ENCODE measurements at regions not wholly inside any gene's neighbourhood (a gene's known extent, or its start where the extent isn't known, plus 50 kb on each side); places are given as distances from the start of the nearest gene placed in this dataset.

DNA sequence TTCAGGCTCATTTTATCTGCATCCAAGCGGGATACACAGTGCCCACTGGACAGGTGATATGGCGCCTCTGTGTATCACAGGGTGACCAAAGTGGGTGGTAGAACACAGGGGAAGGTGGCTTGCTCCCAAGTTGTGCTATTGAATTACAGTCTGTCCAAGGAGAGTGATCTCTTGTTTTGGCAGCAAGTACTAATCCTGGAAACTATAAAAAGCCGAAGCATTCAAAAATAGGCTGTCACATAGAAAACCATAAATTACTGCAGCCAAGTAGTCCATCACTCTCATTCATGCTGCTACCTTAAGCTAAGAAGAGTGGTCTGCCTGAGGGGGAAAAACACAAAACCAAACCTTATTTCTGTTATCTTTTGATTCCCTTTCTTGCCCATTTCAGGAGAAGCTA lies 237.1 kb upstream of the POU3F3 start:
- no peak for DNase-seq (ENCODE audit: low read depth)

DNA sequence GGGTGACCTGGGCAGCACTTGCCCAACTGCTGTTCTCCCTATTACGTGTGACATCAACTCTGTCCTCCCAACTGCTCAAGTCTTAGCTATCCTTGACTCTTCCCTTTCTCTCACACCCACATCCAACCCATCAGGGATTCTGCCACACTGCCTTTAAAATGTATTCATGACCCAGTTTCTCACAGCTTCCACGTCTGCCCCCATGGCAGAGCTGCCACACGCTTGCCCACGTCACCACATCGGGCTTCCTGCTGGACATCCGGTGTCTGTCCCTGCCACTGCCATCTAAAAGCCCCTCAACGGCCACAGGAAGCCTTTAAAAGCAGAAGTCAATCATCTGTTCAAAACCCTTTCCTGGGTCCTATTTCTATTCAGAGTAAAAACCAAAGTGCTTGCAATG lies 233.1 kb upstream of the POU3F3 start:
- no peak for DNase-seq (ENCODE audit: low read depth)

DNA sequence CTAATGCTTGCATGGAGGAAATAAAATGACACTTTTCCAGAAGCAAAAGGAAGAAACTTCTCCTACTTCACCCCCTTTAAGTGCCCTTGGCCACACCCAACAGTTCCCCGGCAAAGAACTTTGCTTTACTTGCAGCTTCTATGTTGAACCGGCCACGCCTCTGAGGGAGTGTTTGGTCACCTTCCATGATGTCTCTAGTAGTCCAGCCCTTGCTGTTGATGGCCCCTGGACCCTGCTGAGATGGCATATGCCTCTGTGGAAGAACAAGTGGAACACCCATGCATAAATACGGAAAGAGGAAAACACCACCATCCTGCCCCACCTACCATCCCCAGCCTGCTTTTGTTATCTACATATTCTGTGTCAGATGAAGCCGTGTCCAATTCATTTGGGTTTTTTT lies 218.3 kb upstream of the POU3F3 start:
- no peak for DNase-seq (ENCODE audit: low read depth)

DNA sequence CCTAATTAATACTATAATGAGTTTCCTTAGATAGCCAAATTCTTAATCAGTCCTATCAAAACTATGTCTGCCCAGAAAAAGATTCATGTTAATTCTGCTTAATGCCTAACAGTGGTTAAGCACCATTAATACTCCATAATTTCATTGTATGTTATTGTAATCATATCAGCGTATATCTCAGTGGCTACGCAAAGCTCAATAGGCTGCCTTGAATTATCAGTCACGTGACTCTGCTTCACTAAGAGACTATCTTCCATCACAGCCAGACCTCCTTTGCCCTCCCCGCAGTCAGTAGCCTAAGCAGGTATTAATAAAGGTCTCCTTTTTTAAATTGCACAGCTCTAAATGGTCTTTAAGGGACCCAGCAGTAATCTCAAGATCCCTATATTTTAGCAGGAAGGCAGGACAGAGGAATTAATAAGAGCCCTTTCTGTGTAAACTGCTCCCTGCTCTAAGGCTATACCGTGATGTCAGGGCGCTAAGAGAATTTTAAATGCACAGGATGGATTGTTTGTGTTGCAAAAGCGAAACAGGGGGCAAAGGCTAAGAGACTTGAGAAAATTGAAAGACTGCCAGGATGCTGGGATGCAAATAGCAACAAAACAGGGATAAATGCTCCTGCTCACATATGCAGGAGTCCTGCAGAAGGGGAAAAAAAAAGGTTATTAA lies 215.6 kb upstream of the POU3F3 start:
- DNase-seq (ENCODE audit: low read depth), result peak; percentile 33

DNA sequence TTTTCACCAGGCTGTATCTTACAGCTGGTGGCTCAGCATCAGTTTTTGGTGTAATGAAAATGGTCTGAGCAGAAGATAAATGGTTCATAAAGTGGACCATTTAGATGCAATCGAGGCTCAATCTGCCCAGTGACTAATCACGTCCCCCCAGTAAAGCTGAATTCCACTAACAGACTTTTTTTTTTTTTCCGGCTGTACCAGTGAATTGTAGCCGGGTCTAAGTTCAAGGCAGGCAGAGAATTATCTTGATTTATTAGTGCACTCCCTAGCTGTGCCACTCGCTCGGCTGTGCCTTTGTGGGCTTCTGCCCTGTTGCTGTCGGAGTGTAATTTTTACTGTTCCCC lies 215.1 kb upstream of the POU3F3 start:
- no peak for DNase-seq (ENCODE audit: low read depth)

DNA sequence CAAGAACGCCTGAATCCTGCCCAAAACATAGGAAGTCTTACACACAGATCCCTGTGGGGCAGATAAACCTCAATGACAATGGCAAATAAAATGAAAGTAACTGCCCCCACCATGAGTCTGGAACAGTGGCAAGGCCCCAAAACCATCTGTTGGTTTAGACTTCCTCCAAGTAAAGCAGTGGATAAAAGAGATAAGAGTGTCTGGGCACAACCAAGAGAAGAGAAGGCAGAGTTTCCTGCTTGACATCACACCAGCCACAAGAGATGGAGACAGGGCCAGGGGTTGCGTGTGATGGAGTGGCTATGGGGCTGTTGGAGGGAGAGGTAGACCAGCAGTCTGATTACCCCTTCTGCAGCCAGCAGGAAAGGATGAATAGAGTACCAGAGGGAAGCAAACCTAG lies 212.1 kb upstream of the POU3F3 start:
- no peak for DNase-seq (ENCODE audit: low read depth)

DNA sequence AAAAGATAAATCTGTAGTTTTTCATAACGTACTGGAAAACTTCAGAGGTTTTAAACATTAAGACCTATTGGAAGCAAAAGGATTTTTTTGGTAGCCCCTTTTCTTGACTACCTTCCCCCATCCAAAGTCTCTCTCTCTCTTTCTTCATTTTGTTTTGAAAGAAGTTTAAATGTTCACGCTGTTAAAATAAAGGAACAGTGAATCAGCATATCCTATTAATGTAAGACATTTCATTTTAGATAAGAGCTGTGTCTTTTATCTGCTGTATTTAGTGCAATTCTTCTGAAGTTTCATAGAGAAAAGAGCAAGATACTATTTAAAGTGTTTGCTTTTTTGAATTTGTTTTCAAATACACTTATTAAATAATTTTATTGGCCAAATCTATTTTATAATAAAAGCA lies 205.5 kb upstream of the POU3F3 start:
- DNase-seq (ENCODE audit: low read depth), result no peak

DNA sequence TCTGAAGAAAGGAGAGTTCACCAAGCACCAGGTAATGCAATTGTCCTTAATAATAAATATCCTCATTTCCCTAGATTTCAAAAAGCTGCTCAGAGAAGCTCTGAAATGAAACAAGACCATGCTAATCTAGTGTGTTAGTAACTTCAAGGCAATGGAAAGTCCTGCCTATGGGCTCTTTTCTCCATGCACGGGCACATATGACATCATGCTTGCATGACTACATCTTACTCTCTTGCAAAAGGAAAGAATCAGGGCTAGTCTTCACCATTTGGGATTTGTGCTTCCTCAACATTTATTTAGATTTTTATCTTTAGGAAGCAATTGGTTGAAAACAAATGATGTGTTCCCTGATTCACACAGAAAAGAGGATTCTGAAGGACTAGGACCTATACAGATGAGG lies 204.0 kb upstream of the POU3F3 start:
- DNase-seq (ENCODE audit: low read depth), result no peak

DNA sequence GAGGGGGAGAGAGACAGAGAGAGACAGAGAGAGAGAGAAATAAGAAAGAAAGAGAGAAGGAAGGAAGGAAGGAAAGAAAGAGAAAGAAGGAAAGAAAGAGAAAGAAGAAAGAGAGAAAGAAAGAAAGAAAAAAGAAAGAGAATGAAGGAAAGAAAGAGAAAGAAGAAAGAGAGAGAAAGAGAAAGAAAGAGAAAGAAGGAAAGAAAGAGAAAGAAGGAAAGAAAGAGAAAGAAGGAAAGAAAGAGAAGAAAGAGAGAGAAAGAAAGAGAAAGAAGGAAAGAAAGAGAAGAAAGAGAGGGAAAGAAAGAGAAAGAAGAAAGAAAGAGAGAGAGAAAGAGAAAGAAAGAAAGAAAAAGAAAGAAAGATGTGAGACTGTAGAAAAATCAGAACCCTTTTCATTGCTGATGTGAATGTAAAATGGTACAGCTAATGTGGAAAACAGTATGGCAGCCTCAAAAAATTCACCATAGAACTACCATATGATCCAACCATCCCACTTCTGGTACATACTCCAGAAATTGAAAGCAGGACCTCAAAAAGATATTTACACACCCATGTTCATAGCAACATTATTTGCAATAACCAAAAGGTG lies 203.4 kb upstream of the POU3F3 start:
- no peak for DNase-seq (ENCODE audit: low read depth)

DNA sequence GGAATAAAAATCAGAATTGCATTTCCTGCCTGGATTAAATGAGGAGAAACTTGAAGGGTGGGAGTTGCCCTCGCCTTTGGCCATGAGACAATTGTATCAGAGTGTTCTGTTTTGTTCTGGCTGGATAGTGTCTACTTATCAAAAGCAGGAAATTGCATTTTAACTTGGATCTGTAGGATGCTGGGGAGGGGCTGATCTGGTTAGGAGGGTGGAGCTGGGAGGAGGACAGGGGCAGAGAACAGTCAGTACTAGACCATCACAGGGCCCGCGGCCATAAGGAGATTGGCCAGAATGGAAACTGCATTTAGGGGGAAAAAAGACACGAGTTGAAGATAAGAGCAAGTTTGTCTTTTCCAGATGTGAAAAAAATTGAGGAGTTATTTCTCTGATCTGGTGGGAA lies 199.1 kb upstream of the POU3F3 start:
- DNase-seq (ENCODE audit: low read depth), result no peak

DNA sequence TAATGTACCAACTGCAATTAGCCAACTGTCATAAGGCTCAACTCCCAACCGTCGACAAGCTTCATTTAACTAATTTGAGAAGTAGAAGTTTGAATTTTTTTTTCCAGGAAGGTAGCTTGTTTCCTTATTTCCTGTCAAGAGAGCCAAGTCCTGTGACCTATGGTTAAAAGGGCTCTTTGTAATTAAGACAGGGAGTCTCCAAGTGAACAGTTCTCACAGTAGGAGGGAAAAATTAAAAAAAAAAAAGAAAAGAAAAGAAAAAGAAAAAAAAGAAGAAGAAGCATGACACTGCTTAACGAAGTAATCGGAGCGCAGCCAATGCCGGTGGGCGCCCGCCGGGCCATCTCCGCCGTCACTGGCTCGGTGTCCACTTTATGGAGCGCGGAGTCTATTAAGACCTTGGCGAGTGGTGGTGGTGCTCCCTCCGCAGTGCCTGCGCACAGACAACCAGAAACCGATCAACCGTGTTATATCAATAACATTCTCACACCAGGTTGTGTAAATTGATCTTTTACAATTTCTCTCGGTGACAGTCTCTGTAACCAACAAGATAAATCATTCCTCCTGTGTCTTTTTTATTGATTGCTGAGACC lies 197.2 kb upstream of the POU3F3 start:
- DNase-seq (ENCODE audit: low read depth), result peak; percentile 40

DNA sequence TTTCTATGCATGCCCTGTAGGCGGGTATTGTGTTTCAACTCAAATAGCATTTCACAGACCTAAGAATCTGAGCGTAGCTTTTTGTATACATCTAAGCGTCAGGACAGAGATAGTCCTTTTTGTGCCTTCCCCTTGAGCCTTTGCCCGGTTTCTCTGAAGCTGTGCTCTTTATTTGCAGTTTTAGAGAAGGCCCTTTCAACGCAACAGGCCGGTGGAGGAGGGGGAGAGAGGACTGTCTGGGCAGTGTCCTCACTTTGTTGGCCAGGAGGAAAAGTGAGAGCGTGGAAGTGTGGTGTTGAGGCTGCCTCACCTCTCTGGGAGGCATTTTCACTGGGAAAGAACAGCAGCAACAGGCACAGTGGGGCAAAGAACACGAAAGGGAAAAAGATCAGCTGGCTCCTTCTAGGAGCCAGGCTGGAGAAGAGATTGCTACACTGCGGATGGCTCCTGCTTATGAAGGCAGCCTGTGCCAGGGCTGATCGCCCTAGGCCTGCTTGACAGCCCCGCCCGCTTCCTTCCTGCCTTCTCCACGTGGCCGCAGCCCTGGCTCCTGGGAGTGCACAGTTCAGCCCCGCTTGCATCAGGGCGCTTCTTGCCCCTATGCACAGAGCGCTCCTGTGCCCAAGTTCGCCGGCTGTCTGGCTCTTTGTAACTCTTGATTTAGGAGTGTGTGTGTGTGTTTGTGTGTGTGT lies 195.6 kb upstream of the POU3F3 start:
- peak; percentile 10 for DNase-seq (ENCODE audit: low read depth)

DNA sequence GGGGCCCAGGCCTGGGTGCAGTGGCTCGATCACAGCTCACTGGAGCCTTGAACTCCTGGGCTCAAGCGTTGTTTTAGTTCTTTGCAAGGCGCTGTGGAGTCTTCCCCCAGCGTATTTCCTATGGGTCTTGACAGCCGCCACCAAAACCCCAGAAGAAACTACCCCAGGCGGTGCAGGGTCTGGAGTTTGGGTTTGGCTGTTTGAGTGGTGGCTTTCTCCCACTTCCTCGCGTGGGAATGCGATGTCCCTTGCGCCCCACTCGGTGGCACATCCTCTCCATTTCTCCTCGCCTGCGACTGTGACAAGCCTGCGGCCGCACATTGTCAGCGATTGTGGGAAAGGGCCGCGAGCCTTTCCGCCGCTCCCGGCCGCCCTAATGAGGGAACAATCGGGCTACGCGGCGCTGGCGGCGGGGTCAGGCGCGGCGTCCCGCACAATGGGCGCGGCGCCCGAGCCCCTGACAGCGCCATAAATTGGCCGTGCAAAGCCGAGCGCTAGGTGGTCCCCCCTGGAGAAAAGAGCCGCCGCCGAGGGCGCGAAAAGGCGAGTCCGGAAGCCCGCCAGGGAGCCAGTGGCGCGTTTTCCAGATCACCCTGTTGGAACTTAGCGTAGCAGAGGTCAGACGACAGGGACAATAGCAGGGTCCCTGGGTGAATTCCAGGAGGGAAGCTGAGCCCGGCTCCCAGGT lies 194.9 kb upstream of the POU3F3 start:
- DNase-seq (ENCODE audit: low read depth), result no peak

DNA sequence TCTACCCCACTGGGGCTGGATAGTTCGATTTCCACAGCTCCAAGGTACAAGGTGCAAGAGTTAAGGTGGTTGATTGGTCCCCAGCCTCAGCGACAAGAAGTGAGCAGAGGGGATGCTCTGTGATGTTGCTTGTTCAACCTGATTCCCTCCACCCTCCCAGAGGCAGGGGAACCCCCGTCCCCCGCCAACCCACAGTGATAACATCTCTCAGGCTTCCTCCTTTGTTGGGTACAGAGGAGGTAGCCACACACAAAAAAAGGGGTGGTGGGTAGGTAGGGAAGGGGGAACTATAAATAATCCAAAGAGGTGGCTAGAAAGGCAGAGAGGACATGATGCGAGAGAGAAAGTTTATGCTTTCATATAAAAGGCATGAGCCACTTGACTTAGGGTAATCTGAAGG lies 192.9 kb upstream of the POU3F3 start:
- DNase-seq (ENCODE audit: low read depth), result no peak

DNA sequence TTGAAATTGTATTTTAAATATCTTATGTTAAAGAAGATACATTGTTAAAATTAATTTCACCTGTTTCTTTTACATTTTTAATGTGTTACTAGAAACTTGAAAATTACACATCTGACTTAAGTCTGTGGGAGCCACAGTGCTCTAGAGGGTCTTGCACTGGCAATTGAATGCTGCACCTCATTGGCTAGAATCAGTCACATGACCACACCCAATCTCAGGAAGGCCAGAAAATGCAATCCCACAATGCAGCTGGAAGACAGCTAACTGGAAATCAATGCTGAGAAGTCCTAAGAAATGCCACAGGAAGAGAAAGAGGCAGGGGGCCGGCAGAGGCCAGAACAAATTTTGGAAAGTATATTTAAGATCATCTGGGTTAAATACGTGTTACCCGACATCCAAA lies 189.2 kb upstream of the POU3F3 start:
- no peak for DNase-seq (ENCODE audit: low read depth)

DNA sequence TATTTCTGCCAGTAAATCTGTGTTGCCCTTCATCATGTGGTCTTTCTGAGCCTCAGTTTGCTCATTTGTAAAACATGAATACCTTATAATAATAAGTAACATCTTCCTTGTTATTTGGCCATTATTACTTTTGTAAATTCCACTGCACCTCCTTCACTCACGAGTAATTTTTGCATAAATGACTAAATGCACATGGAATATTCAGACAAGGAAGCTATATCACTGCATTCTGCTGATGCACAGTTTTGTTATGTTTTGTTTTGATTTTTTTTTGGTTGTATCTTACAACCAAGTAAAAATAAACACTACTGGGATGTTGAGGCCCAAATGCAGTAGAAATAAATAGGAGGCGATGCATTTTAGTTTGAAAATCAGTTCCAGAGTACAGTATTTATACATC lies 185.3 kb upstream of the POU3F3 start:
- DNase-seq (ENCODE audit: low read depth), result no peak

DNA sequence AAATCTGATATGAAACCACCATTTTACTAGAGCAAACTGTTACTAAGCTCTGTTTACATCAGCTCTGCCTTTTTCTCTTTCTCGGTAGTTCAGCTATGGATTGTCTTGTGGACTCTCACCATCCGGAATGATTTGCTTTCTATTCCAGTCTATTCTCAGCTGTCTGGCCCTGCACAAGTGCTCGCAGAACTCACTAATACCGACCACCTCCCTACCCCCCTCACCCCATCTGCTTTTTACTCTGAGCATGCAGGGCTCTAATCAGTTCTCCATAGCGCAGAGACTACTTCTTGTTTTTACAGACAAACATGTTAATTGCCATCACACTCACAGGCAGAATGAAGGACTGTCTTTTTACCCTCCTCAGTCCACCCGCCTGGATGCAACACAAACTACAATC lies 180.7 kb upstream of the POU3F3 start:
- DNase-seq (ENCODE audit: low read depth), result no peak

DNA sequence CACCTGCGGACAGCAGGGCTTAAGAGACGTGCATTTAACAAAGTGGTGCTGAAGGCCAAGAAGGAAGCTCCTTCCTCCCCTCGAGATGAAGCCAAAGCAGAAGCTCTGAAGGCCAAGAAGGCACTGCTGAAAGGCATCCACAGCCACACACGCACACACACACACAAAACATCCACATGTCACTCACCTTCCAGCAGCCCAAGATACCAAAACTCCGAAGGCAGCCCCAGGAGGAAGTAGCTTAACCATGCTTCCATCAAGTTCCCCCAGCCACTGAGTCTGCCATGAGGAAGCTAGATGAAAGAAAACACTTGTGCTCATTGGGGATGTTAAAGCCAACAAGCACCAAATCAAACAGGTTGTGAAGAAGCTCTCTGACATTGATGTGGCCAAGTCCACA lies 175.7 kb upstream of the POU3F3 start:
- DNase-seq (ENCODE audit: low read depth), result no peak

DNA sequence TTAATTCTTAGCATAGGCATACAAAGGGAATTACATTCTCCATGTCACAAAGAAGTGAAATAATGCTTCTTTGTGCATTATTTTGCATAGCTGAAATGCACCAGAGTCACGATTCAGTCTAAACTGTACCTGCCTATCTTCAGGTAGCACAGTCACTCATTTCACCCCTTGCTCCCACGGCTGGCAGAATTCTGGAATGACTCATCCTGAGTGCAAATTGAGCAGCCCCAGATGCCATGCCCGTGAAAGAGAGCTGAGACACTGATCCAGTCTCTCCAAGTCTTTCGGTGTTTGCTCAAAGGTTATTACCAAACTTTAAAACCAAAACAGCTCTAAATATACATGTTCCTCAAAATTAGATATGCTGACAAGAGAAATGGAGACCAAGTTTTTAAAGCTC lies 168.3 kb upstream of the POU3F3 start:
- peak; percentile 36 for DNase-seq (ENCODE audit: low read depth)

DNA sequence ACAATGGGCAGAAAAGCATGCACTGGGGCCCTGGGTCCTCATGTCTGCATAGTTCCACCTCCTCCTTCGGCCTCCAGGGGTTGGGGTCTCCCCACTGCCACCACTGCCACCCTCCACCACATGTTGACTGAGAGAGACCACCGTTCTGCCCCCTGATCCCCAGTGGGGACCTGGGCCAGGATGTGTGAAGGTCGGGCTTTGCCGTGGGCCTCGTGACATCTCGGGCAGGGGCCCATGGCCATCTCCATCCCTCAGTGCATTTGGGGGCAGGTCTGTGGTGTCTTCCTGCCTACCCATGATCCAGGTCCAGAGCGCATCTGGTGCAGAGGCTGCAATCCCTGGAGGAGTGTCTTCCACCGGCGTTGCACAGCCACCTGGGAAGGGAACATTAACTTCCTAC lies 166.8 kb upstream of the POU3F3 start:
- DNase-seq (ENCODE audit: low read depth), result no peak

DNA sequence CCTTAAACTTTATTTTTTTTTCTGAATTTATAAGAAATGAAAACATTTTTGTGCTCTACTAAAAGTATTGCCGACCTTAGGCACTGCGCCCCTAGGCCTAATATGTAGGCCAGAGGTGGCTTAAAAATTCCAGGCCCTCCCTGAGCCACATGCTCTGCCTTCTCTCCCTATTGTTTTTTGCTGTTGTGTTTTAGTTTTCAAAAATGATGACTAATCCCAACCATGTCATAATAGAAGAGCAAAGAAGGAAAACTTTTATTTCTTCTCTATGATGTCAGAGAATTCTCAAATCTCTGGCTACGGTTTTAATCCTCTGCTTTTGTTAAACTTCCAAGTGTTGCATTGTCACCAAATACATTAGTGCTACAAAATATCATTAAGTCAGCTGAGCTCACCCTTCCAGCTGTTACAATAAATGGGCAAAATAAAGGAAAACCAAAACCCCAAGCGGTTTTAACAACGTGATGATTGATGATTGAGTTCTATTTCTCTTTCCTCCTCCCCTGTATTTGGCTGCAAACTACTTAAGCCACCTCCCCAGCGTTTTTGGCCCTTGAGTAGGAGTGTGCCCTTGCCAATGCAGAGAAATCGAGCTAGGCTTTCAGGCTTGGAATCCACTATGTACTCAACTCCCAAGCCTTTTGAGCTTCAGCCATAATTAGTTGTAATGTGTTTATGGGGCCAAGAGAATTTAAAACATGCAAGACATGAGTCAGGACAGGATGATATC lies 163.5 kb upstream of the POU3F3 start:
- DNase-seq (ENCODE audit: low read depth), result no peak

DNA sequence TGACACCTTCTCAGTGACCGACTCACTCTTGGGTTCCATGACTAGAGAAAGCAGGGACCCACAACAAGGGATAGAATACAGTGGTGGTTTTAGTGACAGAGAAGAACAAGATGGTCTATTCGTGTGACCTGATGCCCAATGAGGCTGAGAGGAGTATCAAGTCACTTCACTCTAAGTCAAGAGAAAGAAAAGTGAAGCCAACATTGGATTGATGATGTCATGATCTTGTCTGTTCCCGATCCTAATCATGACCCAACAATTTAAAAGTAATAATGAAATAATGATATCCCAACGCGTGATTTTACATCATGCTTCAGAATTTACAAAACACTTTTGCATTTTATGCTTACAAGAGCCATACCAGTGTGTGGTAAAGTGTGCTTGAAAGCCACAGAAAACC lies 155.6 kb upstream of the POU3F3 start:
- no peak for DNase-seq (ENCODE audit: low read depth)
